DMS79 (cell line): ENCODE measurements at regions not wholly inside any gene's neighbourhood (a gene's known extent, or its start where the extent isn't known, plus 50 kb on each side); places are given as distances from the start of the nearest gene placed in this dataset.

ENCODE experiments used
- DNase-seq: peaks from one replicate; lab custom pipeline; 2025; lab: John Stamatoyannopoulos, UW

DNA sequence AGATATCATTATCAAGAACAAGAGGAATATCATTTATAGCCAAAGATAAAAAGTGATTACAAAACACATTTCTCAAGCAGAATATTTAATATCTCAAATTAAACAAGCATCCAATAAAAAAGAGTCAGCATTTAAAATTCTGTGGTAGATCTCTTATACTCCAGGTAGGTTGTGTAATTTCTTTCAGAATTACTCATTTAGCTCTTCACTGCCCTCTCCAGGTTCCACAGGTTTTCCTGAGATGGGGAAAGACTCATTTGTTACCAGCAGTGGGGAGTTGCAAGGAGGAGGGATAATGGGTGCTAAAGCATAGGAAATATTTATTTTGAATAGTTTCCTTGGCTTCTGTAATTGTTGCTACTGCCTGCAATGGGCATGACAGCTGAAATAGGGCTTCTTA is 83.1 kb upstream of the RASGRP1 start:
- no peak for DNase-seq

DNA sequence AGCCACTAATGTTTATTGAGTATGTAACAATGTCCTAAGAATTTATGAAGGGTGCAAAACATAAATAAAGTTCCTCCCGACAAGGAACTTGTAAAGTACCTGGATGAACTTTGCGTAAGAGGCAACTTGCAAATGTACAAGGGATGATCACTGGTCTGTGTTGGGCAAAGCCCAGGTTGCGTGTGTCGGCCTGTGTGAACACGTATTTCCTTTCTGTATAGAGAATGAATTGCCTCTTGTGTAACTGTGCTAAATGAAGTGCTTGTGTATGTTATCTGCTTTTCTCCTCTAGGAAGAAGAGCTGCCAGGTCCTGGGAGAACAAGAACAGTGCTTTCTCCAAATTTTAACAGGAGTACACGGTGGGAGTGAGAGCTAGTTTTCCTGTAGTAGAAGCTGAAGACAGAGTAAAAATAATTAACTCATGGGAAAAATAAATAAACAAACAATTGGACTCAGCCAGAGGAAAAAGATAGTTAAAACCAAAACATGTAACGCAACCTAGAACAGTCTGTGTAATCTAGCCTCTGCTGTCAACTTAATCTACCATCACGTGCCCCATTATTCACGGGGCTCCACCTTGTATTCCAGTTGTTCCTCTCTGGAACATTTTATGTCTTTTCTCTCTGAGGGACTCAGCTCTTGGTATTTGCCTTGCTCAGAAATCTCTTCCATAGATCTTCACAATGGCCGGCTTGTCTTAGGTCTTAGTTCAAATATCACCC is 83.7 kb upstream of the RASGRP1 start:
- DNase-seq: no peak

DNA sequence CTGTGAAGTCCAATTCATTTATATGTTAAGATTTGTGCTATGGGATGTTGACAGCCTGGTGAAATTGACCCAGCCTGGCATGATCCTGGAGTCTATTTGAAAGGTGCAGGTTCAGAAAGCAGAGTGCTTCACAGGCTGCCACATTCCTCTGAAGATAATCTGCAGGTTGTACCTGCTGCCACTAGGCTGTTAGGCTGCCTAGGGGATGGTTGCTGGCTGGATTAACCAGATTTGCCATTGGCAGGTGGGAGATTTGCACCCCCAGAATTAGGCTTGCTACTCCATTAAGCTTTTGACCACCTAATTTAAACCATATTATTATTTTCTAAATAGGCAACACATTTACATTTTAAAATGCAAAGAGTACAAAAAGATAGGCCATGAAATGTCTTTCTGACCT is 85.8 kb upstream of the RASGRP1 start:
- no peak for DNase-seq

DNA sequence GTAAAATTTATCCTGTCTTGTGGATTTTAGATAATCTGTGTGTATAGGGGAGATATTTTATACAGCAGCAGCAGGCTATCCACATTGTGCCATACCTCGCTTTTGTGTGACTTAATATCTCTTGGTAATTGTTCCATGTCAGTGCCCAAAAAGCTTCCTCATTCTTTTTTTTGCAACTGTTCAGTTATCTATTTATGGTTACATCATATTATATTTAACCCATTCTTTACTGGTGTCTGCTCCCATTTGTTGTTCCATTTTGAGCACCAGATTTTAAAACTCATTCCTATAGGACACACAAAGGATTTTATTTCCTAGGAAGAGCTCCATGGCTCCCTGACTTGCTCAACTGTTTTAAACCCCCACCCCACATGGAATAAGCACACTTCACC is 86.3 kb upstream of the RASGRP1 start:
- no peak for DNase-seq

DNA sequence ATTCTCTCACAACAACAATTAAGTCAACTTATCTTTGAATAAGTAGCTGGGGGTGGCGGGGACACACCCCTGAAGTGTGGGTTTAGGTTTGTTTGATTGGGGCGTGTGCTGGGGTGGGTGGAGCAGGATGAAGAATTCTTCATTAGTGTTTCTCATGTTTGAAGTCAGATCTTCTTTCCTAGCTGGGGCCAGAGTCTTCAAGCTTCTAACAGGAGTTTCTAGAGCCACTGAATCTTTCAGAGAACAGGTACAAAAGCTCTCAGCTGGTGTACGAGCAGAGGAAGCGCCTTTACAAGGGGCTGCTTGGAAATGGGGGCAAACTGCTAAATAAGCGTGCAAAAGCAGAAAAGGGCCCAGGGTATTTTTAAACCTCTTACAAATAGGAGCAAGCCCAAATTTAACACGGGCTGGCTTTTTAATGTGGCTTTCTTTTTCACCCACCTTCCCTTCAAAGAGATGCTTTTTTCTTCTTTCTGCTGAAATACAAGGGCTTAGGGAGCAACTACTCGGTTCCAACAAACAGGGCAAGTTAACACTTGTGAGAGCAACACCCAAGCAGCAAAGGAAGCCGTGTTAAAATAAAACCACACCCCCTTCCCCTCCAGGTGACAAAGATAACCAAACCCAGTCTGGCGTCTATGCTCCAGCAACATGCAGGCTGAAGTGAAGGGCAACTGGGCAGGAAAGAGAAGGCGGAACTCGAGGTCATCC is 86.9 kb upstream of the RASGRP1 start:
- DNase-seq: no peak

DNA sequence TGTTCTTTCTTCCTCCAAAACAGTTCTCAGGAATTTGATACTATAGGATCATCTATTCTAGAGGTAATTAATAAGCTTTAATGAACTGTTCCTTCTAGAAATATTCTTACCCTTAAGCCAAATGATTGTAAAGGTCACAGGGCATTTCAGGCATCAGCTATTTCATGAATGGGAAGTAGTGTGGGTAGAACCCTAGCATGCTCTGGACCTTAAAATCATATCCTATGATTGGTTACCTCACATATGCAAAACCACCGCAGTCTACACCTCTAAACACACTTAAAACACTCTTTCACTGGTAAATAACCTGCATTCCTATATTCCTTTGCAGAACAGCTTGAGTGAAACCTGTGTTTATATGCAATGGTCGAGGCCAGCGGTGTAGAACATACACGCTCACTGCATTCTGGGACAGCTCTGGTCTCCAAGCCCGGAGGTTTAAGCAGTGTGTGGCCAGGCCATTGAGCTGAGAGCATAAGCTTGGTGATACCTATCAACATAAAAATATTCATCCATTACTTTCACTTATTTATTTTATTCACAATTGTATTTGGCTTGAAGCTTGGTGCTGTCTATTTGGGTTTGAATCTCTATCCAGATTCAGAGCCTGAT is 87.7 kb upstream of the RASGRP1 start:
- DNase-seq: no peak

DNA sequence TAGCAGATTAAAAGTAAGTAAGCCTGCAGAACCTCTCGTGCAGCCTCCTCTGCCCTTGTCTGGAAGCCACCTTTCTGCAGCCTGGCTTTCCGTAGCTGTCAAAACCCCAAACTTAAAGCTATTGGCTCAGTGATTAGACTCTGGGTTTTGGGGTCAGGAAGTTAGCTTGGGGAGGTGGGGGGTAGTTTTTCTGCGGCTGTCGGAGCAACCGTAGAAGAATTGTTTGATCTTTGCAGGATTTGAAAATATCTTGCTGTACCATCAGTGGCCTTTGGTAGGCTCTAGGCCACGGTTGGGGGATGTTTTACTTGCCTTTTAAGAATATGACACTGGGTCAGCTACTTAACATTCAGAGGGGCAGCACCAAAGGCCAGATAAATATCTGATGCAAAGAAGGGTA is 88.4 kb upstream of the RASGRP1 start:
- no peak for DNase-seq

DNA sequence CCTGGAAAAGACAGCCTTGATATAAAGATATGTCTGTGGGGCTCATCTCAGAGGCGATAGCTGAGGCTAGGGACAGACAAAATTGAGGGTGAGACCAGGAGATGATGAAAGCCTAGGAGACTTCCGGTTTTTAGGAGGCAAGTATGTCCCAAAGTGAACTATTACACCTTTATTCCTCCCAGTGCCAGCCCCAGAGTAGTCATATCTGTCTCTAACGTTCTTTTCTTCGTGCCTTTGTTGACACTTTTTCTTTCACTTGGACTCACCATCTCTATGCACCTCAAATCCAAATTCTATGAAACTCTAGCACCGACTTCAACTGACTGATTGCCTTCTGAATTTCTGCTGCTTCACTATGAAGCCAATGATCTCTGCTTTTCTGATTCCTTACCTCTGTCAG is 93.8 kb upstream of the RASGRP1 start:
- no peak for DNase-seq

DNA sequence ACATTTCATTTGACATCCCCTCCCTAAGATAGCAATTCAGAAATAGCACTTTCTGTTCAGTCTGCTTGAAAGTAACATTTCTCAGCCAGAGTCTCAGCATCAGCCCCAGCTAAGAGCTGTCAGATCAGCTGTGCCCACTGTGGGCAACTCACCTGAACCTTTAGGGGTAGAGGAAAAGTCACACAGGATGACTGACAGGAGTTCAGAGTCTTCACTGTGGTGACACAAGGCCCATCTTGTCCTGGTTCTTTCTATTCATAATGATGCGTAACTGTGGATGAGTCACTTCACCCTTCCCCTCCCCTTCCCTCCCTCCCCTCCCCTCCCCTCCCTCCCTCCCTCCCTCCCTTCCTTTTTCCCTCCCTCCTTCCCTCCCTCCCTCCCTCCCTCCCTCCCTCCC is 96.1 kb upstream of the RASGRP1 start:
- DNase-seq: no peak

DNA sequence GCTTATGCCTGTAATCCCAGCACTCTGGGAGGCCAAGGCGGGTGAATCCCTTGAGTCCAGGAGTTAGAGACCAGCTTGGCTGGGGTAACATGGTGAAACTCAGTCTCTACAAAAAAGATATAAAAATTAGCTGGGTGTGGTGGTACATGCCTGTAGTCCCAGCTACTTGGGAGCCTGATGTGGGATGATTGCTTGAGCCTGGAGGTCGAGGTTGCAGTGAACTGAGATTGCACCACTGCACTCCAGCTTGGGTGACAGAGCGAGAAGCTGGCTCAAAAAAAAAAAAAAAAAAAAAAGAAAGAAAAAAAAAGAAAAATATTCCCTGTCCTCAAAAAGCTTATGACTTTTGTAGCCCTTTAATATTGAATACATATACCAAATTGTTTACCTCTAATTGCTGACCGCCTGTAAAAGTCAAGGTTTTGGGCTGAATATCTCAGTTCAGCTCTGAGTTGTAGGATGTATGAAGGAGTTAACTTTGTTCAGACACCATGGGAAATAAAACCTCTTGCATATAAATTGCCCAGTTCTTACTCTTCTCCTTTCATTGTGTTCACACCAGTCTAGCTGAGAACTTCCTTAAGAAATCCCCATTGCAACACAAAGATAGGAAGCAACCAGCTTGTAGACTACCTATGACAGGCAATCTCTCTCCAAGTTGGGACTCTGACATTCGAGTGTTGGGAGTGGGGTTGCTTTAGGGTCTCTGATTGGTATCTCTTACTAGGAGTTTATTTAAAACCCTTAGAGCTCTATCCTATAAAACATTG is 97.6 kb upstream of the RASGRP1 start:
- DNase-seq: no peak

DNA sequence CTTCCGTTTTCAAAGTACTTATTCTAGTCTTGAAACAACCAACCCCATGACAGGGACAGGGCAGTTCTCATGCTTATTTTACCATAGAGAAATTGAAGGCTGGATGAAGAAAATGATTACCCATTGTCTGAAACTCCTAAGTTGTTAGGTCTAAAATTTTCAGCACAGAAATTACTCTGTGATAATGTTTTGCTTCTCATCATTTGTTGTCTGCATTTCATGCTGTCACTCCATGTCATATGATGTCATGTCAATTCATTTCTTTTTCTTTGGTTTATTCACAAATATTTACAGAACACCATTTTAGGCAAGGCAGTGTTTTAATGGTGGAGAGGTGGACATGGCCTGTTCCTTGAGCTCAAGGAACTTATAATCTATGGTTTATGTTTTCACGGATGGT is 98.2 kb upstream of the RASGRP1 start:
- no peak for DNase-seq

DNA sequence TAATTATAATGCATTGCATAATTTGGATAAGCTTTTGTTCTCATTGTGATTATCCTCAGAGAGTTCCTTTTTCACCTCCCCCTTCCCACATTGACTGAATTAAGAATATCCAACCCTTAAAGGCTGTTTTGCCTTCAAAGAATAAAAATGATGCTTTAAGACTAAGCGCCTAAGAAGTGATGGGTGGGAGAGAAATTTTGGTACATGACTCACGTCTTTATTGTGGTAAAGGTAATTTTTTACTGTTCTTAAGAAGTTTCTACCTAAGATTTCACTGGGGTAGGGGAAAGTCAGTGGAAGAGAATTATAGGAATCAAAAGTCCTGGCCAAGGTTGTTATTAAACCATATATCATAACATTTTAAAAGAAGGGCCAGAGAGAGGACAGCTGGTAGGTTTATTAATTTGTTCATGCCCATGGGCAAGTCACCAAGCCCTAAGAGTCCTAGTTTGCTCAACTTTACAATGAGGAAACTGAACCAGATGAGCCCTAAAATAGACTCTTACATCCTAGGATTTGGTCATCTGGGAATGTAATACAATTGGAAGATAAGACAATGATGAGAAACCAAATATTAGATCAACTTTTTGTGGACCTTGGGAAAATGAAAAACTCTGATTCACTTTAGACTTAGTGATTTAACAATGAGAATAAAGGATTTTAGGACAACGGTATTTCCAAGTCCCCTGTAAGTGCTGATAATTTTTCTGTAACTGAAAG is 101.1 kb upstream of the RASGRP1 start:
- no peak for DNase-seq

DNA sequence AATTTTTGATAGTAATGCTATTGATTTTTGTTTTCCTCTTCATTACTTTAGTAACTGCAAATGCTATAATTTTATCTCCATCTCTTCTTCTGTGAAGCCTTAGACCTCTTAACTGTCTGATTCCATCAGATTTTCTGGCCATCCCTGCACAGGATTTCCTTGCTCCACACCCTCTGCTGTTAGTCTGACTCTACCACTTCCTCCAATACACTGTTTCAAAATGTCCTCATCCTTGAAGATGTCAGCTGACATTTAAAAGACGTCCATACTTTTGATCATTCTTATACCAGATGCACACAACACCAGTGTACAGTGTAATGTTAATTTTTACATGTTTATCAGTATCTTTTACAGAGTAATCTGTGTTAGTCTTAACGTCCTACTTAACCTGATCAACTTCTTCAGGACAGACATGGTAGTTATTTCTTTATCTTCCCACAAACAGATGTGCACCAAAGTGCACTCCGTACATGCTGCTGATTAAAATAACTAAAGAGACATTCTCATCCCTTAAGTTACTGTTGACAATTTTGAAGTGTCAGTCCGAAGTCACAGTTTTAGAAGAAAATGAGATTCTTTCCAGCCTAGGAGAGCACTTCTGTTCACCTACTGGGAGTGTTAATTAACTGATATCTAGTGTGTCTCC is 102.4 kb upstream of the RASGRP1 start:
- no peak for DNase-seq

DNA sequence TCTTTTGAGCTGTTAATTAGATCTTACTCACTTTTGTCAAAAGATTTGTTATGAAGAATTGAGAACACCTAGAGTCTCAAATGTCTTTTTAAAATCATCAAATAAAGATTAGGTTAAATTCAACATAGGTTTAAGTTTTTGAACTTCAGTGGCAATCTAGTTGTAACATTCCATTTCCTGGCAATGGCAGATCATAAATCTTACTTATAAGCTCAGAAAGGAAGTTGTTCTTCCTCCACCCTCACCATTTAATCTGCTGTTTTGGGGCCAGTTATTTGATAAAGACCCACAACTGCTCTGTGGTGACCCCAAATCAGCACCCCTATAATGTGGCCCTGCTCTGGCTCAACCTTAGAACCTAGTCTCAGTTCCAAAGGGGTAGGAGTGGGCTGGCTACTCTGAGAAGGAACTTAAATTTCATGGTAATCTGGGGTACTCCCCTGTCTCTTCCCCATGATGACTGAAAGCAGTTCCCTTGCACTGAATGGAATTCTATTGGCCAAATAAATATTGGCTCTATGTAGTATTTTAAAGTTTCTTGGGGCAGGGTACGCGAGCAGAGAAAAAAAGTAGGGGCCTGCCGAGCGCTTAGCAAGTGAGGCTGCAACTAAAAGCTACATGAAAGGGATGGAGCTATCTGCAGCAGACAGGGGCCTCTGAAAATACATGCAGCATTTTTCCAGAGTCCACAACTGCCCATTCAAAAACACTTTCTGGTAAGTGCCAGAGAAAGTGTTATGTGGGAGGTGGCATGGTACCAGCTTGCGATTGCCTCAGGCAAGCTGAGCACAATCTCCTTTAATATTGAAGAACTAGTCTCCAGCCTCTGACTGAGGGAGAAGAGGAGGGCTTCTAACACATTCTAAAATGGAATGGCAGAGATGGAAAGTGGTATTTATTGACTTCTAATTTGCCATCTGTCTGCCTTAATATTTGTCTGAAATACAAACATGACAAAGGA is 103.6 kb upstream of the RASGRP1 start:
- no peak for DNase-seq

DNA sequence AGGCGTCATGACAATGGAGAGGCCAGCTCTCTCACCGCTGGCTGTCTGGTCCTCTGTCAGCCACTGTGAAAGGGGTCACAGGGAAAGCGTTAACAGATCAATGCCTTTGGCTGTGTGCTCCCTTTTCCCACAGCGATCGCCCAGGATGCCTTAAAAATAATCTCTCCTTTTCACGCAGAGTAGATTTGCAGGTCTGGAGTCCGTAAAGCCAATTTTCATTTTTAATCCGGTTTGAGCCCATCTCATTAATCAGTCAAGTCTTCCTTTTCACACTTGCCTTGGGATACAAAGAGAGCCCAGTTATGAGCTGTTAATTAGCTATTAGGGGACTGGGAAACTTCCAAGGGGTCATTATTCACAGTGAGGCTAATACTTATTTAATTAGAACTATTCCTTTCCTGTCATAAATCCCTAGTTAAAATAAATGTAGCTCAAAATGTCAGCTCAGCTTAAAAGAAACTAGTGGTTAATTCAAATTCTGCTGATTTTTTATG is 104.3 kb upstream of the RASGRP1 start:
- DNase-seq: no peak

DNA sequence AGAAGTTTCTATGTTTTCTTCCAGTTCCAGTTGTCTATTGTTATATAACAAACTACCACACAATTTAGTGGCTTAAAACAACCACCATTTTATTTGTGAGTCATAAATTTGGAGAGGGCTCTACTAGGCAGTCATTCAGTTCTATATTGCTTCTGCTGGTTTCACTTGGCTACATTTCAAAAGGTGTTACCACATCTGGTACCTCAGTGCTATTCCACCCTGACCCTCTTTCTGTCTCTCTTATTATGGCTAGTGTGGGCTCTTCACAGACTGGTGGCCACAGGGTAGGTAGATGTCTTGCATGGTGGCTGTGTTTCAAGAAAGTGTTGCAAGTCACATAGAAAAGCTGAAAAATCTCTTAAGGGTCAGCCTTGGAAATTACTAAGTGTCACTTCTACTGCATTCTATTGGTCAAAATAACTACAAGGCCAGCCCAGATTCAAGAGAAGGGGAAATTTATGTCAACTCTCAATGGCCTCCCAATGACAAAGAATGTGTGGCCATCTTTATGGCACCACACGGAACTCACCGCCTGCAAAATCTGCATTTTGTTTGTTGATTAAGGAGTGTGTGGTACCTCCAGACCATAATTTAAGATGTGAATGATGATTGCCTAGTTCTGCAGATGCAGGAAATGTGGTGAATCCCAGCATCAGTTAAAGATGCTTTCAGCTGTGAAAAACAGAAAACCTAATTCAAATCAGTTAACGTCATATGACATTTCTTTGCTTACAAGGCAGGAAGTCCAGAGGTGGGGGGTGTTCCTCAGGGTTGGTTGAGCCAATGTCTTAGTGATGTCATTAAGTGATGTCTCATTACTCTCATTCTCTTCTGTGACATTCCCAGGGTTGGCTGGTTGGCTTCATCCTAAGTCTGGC is 105.8 kb upstream of the RASGRP1 start:
- no peak for DNase-seq

DNA sequence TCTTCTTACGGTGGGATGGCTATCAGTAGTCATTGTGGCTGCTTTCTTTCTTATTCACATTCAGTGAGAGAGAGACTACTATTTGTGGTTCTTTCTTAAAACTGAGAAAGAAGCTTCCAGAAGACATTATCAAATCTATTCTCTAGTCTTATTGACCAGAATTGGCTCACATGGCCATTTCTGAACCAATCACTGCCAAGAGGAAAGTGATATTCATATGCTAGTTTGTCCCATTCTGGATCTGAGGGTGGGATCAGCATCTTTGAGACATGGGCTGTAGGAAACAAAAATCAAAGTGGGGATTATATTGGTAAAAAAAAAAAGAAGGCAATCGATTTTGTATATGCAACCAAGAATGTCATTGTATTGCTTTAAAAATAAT is 106.4 kb upstream of the RASGRP1 start:
- DNase-seq: no peak

DNA sequence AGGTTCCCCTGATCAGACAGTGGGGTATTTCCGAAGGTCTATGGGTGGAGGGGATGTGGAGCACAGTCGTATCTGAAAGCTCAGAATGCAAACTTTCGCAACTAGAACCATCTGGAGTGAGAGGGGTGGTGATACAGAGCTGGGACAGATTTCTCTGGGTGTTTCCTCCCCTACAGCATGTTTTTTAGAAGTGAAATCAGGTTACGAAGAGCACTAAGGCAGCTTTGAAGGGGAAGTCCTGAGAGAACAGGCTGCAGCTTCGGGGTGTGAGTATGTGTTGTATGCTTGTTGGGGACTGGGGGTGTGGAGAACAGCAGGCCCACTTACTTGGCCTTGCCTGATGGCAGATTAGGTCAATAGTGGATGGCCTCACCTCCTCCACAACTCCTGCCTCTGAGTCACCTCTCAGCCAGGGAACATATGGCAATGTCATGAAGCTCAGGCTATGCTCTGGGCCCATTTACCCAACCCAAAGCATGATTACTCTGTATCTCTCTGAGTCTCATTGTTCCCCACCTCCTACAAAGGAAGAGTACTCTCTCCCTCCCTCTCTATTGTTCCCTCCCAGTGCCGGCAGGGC is 107.2 kb upstream of the RASGRP1 start:
- no peak for DNase-seq

DNA sequence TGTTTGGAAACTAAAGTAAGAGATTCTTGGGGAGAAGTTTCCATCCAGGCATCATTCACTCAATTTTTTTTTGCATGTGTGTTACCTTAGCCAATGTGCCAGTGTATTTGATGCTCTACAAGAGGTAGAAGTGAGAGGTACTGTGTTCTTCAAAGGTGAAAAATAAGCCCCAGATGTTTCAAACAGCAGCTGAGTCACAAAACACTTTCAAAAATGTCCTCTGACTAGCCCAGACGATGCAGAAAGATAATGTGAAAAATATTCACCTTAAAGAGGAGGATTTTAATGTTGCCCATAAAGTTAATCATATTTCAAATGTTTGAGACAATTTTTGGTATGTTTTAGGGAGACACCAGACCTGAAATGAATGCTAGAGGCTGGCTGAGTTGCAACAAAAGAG is 107.7 kb upstream of the RASGRP1 start:
- no peak for DNase-seq
